Aorta (tissue), 5 donors: ENCODE measurements at regions not wholly inside any gene's neighbourhood (a gene's known extent, or its start where the extent isn't known, plus 50 kb on each side); places are given as distances from the start of the nearest gene placed in this dataset.

Experiments
- ATAC-seq: fragments of 200-7000 bp; cut with Tn5 transposase; one replicate; pipeline ENCODE4 v1.9.1; 2022; ENCODE audit warnings: moderate library complexity; ENCODE audit not compliant: low FRiP score
- DNase-seq, 2 donors: peaks; one replicate each; pipeline ENCODE4 v3.0.0-alpha.2; 2020
- H3K27ac ChIP-seq, 2 donors: one replicate each; pipeline ENCODE4 v1.5.1; 2013; ENCODE audit warnings: low read length in 2 of 2, mild to moderate bottlenecking in 2 of 2, moderate library complexity in 2 of 2, control low read depth in 1 of 2, inconsistent platforms in 1 of 2, low read depth in 1 of 2
- H3K27me3 ChIP-seq, 2 donors: one replicate each; pipeline ENCODE4 v1.6.1; 2013; ENCODE audit warnings: control low read depth in 1 of 2, low read length in 1 of 2, mild to moderate bottlenecking in 1 of 2, moderate library complexity in 1 of 2; ENCODE audit not compliant: insufficient read depth in 2 of 2, control insufficient read depth in 1 of 2
- H3K36me3 ChIP-seq, 2 donors: one replicate each; pipeline ENCODE4 v1.6.1; 2013; ENCODE audit warnings: control low read depth in 1 of 2, low read length in 1 of 2, mild to moderate bottlenecking in 1 of 2; ENCODE audit not compliant: insufficient read depth in 2 of 2, control insufficient read depth in 1 of 2
- H3K4me1 ChIP-seq, 2 donors: one replicate each; pipeline ENCODE4 v1.6.1; 2013; ENCODE audit warnings: low read length in 2 of 2, control low read depth in 1 of 2, mild to moderate bottlenecking in 1 of 2, moderate library complexity in 1 of 2; ENCODE audit not compliant: insufficient read depth in 2 of 2, control insufficient read depth in 1 of 2
- H3K4me3 ChIP-seq, 2 donors: one replicate each; pipeline ENCODE4 v1.5.1; 2013; ENCODE audit warnings: low read length in 2 of 2, control low read depth in 1 of 2, mild to moderate bottlenecking in 1 of 2
- H3K9me3 ChIP-seq: one replicate; pipeline ENCODE4 v1.6.1; 2013; ENCODE audit warnings: mild to moderate bottlenecking, low read length; ENCODE audit not compliant: control insufficient read depth
- WGBS, 2 donors: extraction: QIAGEN DNeasy Blood & Tissue Kit; methylation state at CpG; one replicate each; pipeline ENCODE4 v1.1.7; 2013; 5-methylcytosine and 5-hydroxymethylcytosine counted together
- intact Hi-C, 2 donors: fragments of 100-400 bp; cut with DNase I; formaldehyde crosslinking; loops; one replicate each; pipeline versions ENCODE4 v1.14.2 to v1.15.0; 2022
- donor health status: healthy with polysubstance abuse.
- donor health status: Bipolar disorder and iron deficiency.
- donor health status: DM: no; HTN: no; CAD: no.
- donor health status: DM: no; HTN: no; CAD: no.
- donor health status: DM: yes; HTN: yes; CAD: no.

- Histone ChIP-seq H3K4me3 (no peak overlapping the region), H3K36me3 (no peaks in the 10 kb centered on the region), H3K27me3 (no peaks in the 10 kb centered on the region), H3K4me1 (peaks cover 7 to 11% of the 10 kb centered on the region in 2 donors), H3K27ac (peak overlapping the region in 1 of 2 donors; percentile 46), H3K9me3 (no peaks in the 10 kb centered on the region)
- ATAC-seq (peak; percentile 64), DNase-seq (peak in 1 of 2 donors; percentile 58)
- intact Hi-C loops = no loop called here
Observed at GRCh38 chr4:38371391-38371851, 292.6 kb upstream of the KLF3 start.

GRCh38 chr4:38373375-38373774 lies 290.6 kb upstream of the KLF3 start:
- no peak overlapping the region for H3K4me3 ChIP-seq
- intact Hi-C loops = no loop called here
- DNase-seq = no peak
- H3K9me3 ChIP-seq = no peaks in the 10 kb centered on the region
- no peak overlapping the region for H3K27ac ChIP-seq
- H3K36me3 ChIP-seq = no peaks in the 10 kb centered on the region
- no peaks in the 10 kb centered on the region for H3K27me3 ChIP-seq
- no peak for ATAC-seq
- H3K4me1 ChIP-seq = peaks cover 2 to 6% of the 10 kb centered on the region in 2 donors

DNA sequence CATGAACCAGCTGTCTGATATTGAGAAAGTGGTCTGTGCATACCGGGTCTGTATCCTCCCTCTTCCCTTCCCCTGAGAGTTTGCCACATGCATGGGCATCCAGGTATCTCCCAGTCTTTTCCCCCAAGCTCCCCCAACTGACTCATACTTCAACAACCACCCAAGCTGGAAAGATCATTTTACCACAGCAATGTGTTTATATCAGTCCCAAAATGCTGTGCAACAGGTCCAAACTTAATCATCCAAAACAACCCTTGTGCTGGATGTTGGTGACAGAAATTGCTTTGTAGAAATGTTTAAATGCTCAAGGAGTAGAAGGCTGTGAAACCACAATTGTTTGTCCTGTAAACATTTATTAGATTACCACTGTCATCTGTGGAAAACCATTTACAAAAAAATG lies 286.8 kb upstream of the KLF3 start:
- 89 to 96% methylated on average over 1 of the region's 1 CpG for WGBS, 2 donors
- ATAC-seq = no peak
- intact Hi-C loops = no loop called here

DNA sequence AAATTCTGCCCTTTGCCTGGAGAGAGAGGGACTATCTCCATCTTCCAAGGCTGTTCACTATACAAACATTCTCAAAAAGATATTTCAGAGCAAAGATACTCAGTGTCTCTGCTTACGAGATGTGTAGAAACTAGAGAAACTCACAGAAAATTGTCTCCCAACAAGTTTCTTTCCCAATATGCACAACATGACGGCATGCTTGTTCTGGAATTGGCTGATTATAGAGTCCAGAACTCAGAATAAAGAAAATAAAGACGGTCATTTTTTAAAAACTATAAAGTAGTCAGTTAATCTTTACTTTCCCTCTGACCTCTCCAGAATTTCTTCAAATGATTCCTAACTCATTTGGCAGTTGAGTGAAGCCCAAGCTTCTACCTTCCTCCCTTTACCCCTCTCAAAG lies 285.5 kb upstream of the KLF3 start:
- no peaks in the 10 kb centered on the region for H3K9me3 ChIP-seq
- H3K4me1 ChIP-seq = peaks cover 0 to 2% of the 10 kb centered on the region in 2 donors
- ATAC-seq (no peak), DNase-seq (no peak)
- H3K36me3 ChIP-seq = no peaks in the 10 kb centered on the region
- H3K4me3 ChIP-seq = no peak overlapping the region
- no peaks in the 10 kb centered on the region for H3K27me3 ChIP-seq
- WGBS, 2 donors = 65 to 82% methylated on average over 3 of the region's 3 CpGs
- no peak overlapping the region for H3K27ac ChIP-seq
- intact Hi-C loops = no loop called here

More for the DNA sequence above, 286.8 kb upstream of the KLF3 start:
- H3K36me3 ChIP-seq = no peaks in the 10 kb centered on the region
- H3K4me1 ChIP-seq = peaks cover 2% of the 10 kb centered on the region in 2 donors
- no peaks in the 10 kb centered on the region for H3K27me3 ChIP-seq
- H3K9me3 ChIP-seq = no peaks in the 10 kb centered on the region
- no peak overlapping the region for H3K27ac ChIP-seq
- no peak overlapping the region for H3K4me3 ChIP-seq
- no peak for DNase-seq

DNA sequence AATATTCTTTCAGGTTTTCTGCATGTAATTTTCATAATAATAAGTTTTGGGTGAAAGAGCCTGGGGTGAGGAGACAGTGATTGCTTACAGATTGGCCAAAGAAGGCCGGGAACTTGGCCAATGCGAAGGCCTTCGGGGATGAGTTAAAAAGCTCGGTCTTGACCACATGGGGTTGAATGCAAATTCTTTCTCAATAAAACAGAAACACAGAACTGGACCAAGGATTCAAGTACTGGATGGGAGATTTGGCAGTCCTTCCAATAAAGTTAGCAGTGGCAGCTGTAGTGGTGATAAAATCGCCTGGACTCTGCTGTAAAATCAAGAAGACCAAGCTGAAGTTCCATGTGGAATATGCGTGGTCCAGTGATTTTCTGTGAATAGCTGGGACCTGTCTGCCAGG lies 282.2 kb upstream of the KLF3 start:
- WGBS, 2 donors = 84 to 87% methylated on average over 6 of the region's 6 CpGs
- Histone ChIP-seq H3K27ac (no peak overlapping the region), H3K4me1 (peaks cover 5 to 9% of the 10 kb centered on the region in 2 donors), H3K27me3 (no peaks in the 10 kb centered on the region), H3K9me3 (no peaks in the 10 kb centered on the region), H3K4me3 (no peak overlapping the region), H3K36me3 (no peaks in the 10 kb centered on the region)
- no peak for DNase-seq
- intact Hi-C loops = no loop called here
- peak; percentile 24 for ATAC-seq

- DNase-seq (no peak), ATAC-seq (no peak)
- no peaks in the 10 kb centered on the region for H3K36me3 ChIP-seq
- H3K4me1 ChIP-seq = peaks cover 5 to 11% of the 10 kb centered on the region in 2 donors
- no peak overlapping the region for H3K27ac ChIP-seq
- H3K9me3 ChIP-seq = no peaks in the 10 kb centered on the region
- intact Hi-C loops = no loop called here
- H3K4me3 ChIP-seq = no peak overlapping the region
- no peaks in the 10 kb centered on the region for H3K27me3 ChIP-seq
- WGBS, 2 donors = 90 to 92% methylated on average over 7 of the region's 7 CpGs
Observed at GRCh38 chr4:38382520-38382919, 281.5 kb upstream of the KLF3 start.

- Histone ChIP-seq H3K9me3 (no peaks in the 10 kb centered on the region), H3K27me3 (no peaks in the 10 kb centered on the region), H3K4me1 (peaks cover 8 to 13% of the 10 kb centered on the region in 2 donors), H3K36me3 (no peaks in the 10 kb centered on the region), H3K27ac (no peak overlapping the region), H3K4me3 (no peak overlapping the region)
- intact Hi-C loops = no loop called here
- 40 to 49% methylated on average over 3 of the region's 3 CpGs for WGBS, 2 donors
- no peak for ATAC-seq
- no peak for DNase-seq
Observed at GRCh38 chr4:38383646-38384121, 280.3 kb upstream of the KLF3 start.

- no peak overlapping the region for H3K4me3 ChIP-seq
- peak overlapping the region; percentile 37 to 43 for H3K27ac ChIP-seq
- no peaks in the 10 kb centered on the region for H3K36me3 ChIP-seq
- no peak for DNase-seq
- intact Hi-C loops = loop anchor here in 1 of 2 donors (2.0 kb wide), 1 partner anchor 19 kb away; no protein-coding TSS in a partner anchor
- peak; percentile 67 for ATAC-seq
- H3K27me3 ChIP-seq = no peaks in the 10 kb centered on the region
- no peaks in the 10 kb centered on the region for H3K9me3 ChIP-seq
- peaks cover 8 to 13% of the 10 kb centered on the region in 2 donors for H3K4me1 ChIP-seq
- WGBS, 2 donors = 22 to 32% methylated on average over 6 of the region's 6 CpGs
Observed at GRCh38 chr4:38385093-38386004, 278.6 kb upstream of the KLF3 start.
